Erythroblast (primary cell): ENCODE measurements at regions not wholly inside any gene's neighbourhood (a gene's known extent, or its start where the extent isn't known, plus 50 kb on each side); places are given as distances from the start of the nearest gene placed in this dataset.

Experiments
- GATA1 ChIP-seq: IDR thresholded peaks from 2 replicates; pipeline ENCODE4 v1.6.1; 2011; ENCODE audit warnings: low read depth, mild to moderate bottlenecking, control low read depth, low read length, moderate library complexity
- POLR2A ChIP-seq: IDR thresholded peaks from 2 replicates; pipeline ENCODE4 v1.6.1; 2011; ENCODE audit warnings: mild to moderate bottlenecking, low read length

DNA sequence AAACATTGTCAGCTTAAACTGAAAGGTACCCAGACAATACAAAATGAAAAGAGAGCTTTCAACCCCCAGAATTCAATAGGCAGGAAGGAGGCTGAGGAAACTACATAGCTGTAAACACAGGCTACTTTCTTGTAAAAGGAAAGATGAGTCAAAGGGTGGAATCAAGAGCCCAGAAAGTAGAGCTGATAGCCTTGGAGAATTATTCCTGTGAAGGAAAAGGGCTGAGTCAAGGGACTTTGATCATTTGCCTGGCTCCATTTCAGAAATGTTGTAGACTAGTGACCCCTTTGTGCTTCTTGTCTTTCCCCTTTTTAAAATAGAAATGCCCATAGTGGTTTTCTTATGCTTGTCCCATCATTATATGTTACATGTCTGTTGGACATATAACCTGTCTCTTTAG is 597.6 kb downstream of the ADGRL2 start:
- no peak for TF ChIP-seq POLR2A
- TF ChIP-seq GATA1, result no peak
